ENCODE measurements at regions not wholly inside any gene's neighbourhood (a gene's known extent, or its start where the extent isn't known, plus 50 kb on each side); places are given as distances from the start of the nearest gene placed in this dataset.

DNA sequence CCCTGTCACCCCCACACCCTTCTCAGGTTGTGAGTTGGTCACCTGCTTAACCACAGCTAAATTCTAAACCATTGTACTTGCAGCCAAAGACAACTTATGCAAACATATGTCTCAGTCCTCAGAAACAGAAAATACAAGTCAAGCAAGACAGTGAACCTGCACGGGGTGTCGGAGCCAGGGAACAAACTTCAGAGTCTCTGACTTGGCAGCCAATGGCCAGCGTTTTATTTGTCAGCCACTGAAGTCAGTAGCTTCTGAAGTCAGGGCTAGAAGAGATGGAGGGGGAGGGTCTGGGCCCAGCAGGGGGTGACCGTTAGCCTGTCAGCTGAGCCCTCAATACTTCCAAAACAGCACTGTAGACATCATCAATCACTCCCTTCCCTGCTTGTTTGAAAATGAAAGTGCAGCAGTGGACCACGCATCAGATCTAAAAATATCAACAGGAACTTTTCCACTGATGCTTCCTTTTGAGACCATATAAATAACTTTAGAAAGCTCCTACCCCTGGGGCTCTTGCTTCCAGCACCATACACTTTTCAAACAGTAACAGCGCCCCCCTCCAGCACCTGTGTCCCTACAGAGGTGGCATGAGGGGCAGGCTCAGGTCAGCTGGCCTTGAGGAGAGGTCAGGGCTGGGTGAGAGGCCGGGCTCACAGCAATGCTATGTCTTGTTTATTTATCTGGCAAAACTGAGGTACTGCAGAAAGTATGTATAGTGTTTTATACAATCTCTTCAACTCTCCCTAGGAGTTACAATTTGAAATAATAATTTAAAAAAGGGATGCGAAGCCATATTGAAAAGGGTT, 142.5 kb downstream of the ACER2 start:
- intact Hi-C loops (cut with DNase I) = no loop called here
- Histone ChIP-seq H3K27me3 (no peaks in the 10 kb centered on the region), H3K4me3 (peak overlapping the region in 3 of 4 donors; percentile 13 to 30 (median 27)), H3K4me1 (peaks cover 0 to 13% (median 6%) of the 10 kb centered on the region in 4 donors), H3K9me3 (no peaks in the 10 kb centered on the region), H3K36me3 (no peaks in the 10 kb centered on the region), H3K27ac (peak overlapping the region in 1 of 4 donors; percentile 41)
- TF ChIP-seq POLR2A (IDR thresholded peaks at IDR 0.05) = no peak
- no peak for TF ChIP-seq CTCF (IDR thresholded peaks at IDR 0.05)
- TF ChIP-seq POLR2AphosphoS5 (IDR thresholded peaks at IDR 0.05) = no peak
- no peak for TF ChIP-seq EP300 (IDR thresholded peaks at IDR 0.05)
- WGBS, 2 donors = 26 to 35% methylated on average over 8 of the region's 8 CpGs
- no peak for DNase-seq

GRCh38 chr9:19550009-19550408, 141.2 kb downstream of the ACER2 start:
- Histone ChIP-seq H3K4me3 (no peak overlapping the region), H3K4me1 (peaks cover 0 to 13% (median 6%) of the 10 kb centered on the region in 4 donors), H3K9me3 (no peaks in the 10 kb centered on the region), H3K36me3 (no peaks in the 10 kb centered on the region), H3K27ac (no peak overlapping the region), H3K27me3 (no peaks in the 10 kb centered on the region)
- 64 to 74% methylated on average over 7 of the region's 7 CpGs for WGBS, 2 donors
- no peak for TF ChIP-seq EP300 (IDR thresholded peaks at IDR 0.05)
- no peak for TF ChIP-seq POLR2AphosphoS5 (IDR thresholded peaks at IDR 0.05)
- TF ChIP-seq CTCF (IDR thresholded peaks at IDR 0.05) = no peak
- TF ChIP-seq POLR2A (IDR thresholded peaks at IDR 0.05) = no peak
- intact Hi-C loops (cut with DNase I) = no loop called here
- no peak for DNase-seq

DNA sequence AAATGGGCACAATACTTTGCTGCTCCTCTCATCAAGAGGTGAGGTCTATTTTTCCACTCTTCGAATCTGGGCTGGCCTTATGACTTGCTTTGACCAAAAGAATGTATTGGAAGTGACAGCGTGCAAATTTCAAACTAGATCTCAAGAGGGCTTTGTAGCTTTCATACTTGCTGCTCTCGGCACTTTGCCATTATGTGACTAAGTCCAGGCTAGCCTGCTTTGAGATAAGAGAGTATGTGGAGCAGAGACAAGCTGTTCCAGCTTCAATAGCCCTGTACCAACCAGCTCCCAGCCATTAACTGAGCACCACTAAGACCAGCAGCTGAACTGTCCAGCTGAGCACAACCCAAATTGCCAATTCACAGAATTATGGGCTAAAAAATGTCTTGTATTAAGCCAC, 124.6 kb downstream of the ACER2 start:
- Histone ChIP-seq H3K27ac (no peak overlapping the region), H3K9me3 (no peaks in the 10 kb centered on the region), H3K4me1 (no peaks in the 10 kb centered on the region), H3K36me3 (no peaks in the 10 kb centered on the region), H3K4me3 (no peak overlapping the region), H3K27me3 (no peaks in the 10 kb centered on the region)
- DNase-seq = no peak
- no peak for TF ChIP-seq EP300 (IDR thresholded peaks at IDR 0.05)
- TF ChIP-seq POLR2A (IDR thresholded peaks at IDR 0.05) = no peak
- TF ChIP-seq CTCF (IDR thresholded peaks at IDR 0.05) = no peak
- TF ChIP-seq POLR2AphosphoS5 (IDR thresholded peaks at IDR 0.05) = no peak
- intact Hi-C loops (cut with DNase I) = no loop called here
- WGBS, 2 donors = 86 to 91% methylated on average over 3 of the region's 3 CpGs

GRCh38 chr9:19527663-19528062, 118.9 kb downstream of the ACER2 start:
- TF ChIP-seq EP300 (IDR thresholded peaks at IDR 0.05) = no peak
- TF ChIP-seq POLR2A (IDR thresholded peaks at IDR 0.05) = no peak
- TF ChIP-seq POLR2AphosphoS5 (IDR thresholded peaks at IDR 0.05) = no peak
- no peak for TF ChIP-seq CTCF (IDR thresholded peaks at IDR 0.05)
- H3K27ac ChIP-seq = no peak overlapping the region
- H3K36me3 ChIP-seq = no peaks in the 10 kb centered on the region
- intact Hi-C loops (cut with DNase I) = no loop called here
- no peaks in the 10 kb centered on the region for H3K4me1 ChIP-seq
- peaks cover 0 to 2% (median 0%) of the 10 kb centered on the region in 4 donors for H3K9me3 ChIP-seq
- H3K4me3 ChIP-seq = no peak overlapping the region
- DNase-seq = no peak
- H3K27me3 ChIP-seq = no peaks in the 10 kb centered on the region
- WGBS, 2 donors = 51 to 67% methylated on average over 3 of the region's 3 CpGs

Measured in sigmoid colon (tissue), 6 donors.